GM12892 (cell line): ENCODE measurements at regions not wholly inside any gene's neighbourhood (a gene's known extent, or its start where the extent isn't known, plus 50 kb on each side); places are given as distances from the start of the nearest gene placed in this dataset.

Experiments
- POLR2A ChIP-seq: IDR thresholded peaks from 2 replicates; pipeline ENCODE4 v1.6.1; 2011; ENCODE audit warnings: low read depth, low read length, control low read depth
- POLR2AphosphoS5 ChIP-seq: IDR thresholded peaks from 2 replicates; pipeline ENCODE4 v1.6.1; 2011; ENCODE audit warnings: low read depth, low read length, control low read depth

GRCh38 chrX:45352611-45353010, 151.9 kb upstream of the DIPK2B start:
- TF ChIP-seq POLR2AphosphoS5 (no peak), POLR2A (no peak)
